Neural cell (in vitro differentiated cells): ENCODE measurements at regions not wholly inside any gene's neighbourhood (a gene's known extent, or its start where the extent isn't known, plus 50 kb on each side); places are given as distances from the start of the nearest gene placed in this dataset.

Experiments
- H2AFZ ChIP-seq: fragments of 200-600, 300-800 bp; sonication (generic), shearing (Covaris generic); 2 replicates; pipeline ENCODE4 v1.6.0; 2014; ENCODE audit warnings: low read depth, mild to moderate bottlenecking, antibody characterized with exemption, low read length, moderate library complexity
- H3F3A ChIP-seq: fragments of 200-600 bp; shearing (Covaris generic); 2 replicates; pipeline ENCODE4 v1.6.1; 2016; ENCODE audit warnings: mild to moderate bottlenecking, moderate library complexity, mixed read lengths, antibody characterized with exemption, low read length; ENCODE audit not compliant: insufficient read depth, poor library complexity, severe bottlenecking
- H3K27ac ChIP-seq: fragments of 200-600, 300-800 bp; sonication (generic), shearing (Covaris generic); 2 replicates; pipeline ENCODE4 v1.5.1; 2014; ENCODE audit warnings: mild to moderate bottlenecking, low read length, moderate library complexity
- H3K27me3 ChIP-seq: fragments of 300-800, 200-600 bp; sonication (generic), shearing (Covaris generic); 2 replicates; pipeline ENCODE4 v1.6.0; 2014; ENCODE audit warnings: mild to moderate bottlenecking, low read depth, low read length, moderate library complexity; ENCODE audit not compliant: insufficient read depth
- H3K36me3 ChIP-seq: fragments of 300-800, 200-600 bp; sonication (generic), shearing (Covaris generic); 2 replicates; pipeline ENCODE4 v1.5.1; 2014; ENCODE audit warnings: mild to moderate bottlenecking, antibody characterized with exemption, low read length, moderate library complexity; ENCODE audit not compliant: insufficient read depth
- H3K4me2 ChIP-seq: fragments of 300-800, 200-600 bp; sonication (generic), shearing (Covaris generic); 2 replicates; pipeline ENCODE4 v1.6.0; 2014; ENCODE audit warnings: mild to moderate bottlenecking, low read length
- H3K4me3 ChIP-seq: fragments of 300-800, 200-600 bp; sonication (generic), shearing (Covaris generic); 2 replicates; pipeline ENCODE4 v1.5.1; 2014; ENCODE audit warnings: mild to moderate bottlenecking, low read length, moderate library complexity
- H3K79me2 ChIP-seq: fragments of 200-600 bp; shearing (Covaris generic); replicated peaks from 2 replicates; pipeline ENCODE4 v1.6.0; 2014; ENCODE audit warnings: mild to moderate bottlenecking, low read length, moderate library complexity; ENCODE audit not compliant: insufficient read depth
- H3K9ac ChIP-seq: fragments of 300-800, 200-600 bp; sonication (generic), shearing (Covaris generic); 2 replicates; pipeline ENCODE4 v1.6.1; 2016; ENCODE audit warnings: mild to moderate bottlenecking, low read length, mixed read lengths
- H3K9me2 ChIP-seq: fragments of 200-600 bp; shearing (Covaris generic); 2 replicates; pipeline ENCODE4 v1.6.1; 2016; ENCODE audit warnings: mild to moderate bottlenecking, low read length, mixed read lengths; ENCODE audit not compliant: insufficient read depth
- H3K9me3 ChIP-seq: fragments of 200-600, 300-800 bp; sonication (generic), shearing (Covaris generic); 2 replicates; pipeline ENCODE4 v1.6.1; 2016; ENCODE audit warnings: mild to moderate bottlenecking, mixed run types, low read length, moderate library complexity, mixed read lengths
- H4K20me1 ChIP-seq: fragments of 200-600 bp; shearing (Covaris generic); 2 replicates; pipeline ENCODE4 v1.6.1; 2016; ENCODE audit warnings: mild to moderate bottlenecking, mixed run types; ENCODE audit not compliant: insufficient read depth
- EP300 ChIP-seq: fragments of 450-650 bp; conservative IDR thresholded peaks from 2 replicates; pipeline ENCODE4 v1.6.1; 2014; ENCODE audit warnings: antibody characterized with exemption, mild to moderate bottlenecking, moderate library complexity; ENCODE audit not compliant: poor library complexity, severe bottlenecking
- EZH2 ChIP-seq: fragments of 200-600, 300-800 bp; shearing (Covaris generic), sonication (generic); IDR thresholded peaks from 2 replicates; pipeline ENCODE4 v1.6.1; 2014; ENCODE audit warnings: antibody characterized with exemption, low read length, borderline replicate concordance, mild to moderate bottlenecking; ENCODE audit not compliant: insufficient read depth, poor library complexity, severe bottlenecking
- MXI1 ChIP-seq: fragments of 450-650 bp; conservative IDR thresholded peaks from 2 replicates; pipeline ENCODE4 v1.6.1; 2014; ENCODE audit warnings: antibody characterized with exemption, mild to moderate bottlenecking; ENCODE audit not compliant: poor library complexity, severe bottlenecking
- POLR2AphosphoS5 ChIP-seq: IDR thresholded peaks from 2 replicates; pipeline ENCODE4 v1.6.1; 2012
- RAD21 ChIP-seq: fragments of 450-650 bp; conservative IDR thresholded peaks from 2 replicates; pipeline ENCODE4 v1.6.1; 2014; ENCODE audit warnings: antibody characterized with exemption, mild to moderate bottlenecking, moderate library complexity
- SMC3 ChIP-seq: fragments of 450-650 bp; conservative IDR thresholded peaks from 2 replicates; pipeline ENCODE4 v1.6.1; 2014; ENCODE audit warnings: antibody characterized with exemption, mild to moderate bottlenecking, moderate library complexity; ENCODE audit not compliant: poor library complexity
- TAF1 ChIP-seq: IDR thresholded peaks from 2 replicates; pipeline ENCODE4 v1.6.1; 2012; ENCODE audit warnings: low read depth
- TF ChIP-seq, protein P1 (sequence below): IDR thresholded peaks from 2 replicates; pipeline ENCODE4 v1.6.1; 2012; ENCODE audit warnings: borderline replicate concordance
- TF ChIP-seq, protein P2 (sequence below): fragments of 450-650 bp; IDR thresholded peaks from 2 replicates; pipeline ENCODE4 v1.5.1; 2014; ENCODE audit warnings: antibody characterized with exemption, mild to moderate bottlenecking, moderate library complexity; ENCODE audit not compliant: poor library complexity, severe bottlenecking

DNA sequence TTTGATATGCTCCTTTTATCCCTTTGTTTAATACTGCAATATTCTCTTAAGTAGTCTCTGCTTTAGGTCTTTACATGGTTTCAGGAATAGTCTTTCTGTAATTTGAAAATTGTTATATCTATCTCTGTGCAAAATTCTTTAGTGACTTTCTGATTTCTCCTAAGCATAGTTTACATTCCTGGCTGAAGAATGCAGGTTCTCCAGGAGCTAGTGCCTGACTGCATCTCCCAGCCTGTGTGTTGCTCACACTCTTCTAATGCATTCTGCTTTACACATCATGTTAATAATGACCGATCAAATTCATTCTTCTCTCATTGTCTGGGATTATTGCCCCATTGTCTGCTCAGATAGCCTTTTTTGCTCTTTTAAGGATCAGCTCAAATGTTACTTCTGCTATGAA is 1349.2 kb downstream of the DSC3 start:
- Histone ChIP-seq H3K9me3 (no peaks in the 10 kb centered on the region), H4K20me1 (no peaks in the 10 kb centered on the region), H3K4me3 (no peak overlapping the region), H3K9me2 (no peaks in the 10 kb centered on the region), H3F3A (no peaks in the 10 kb centered on the region), H3K27me3 (no peaks in the 10 kb centered on the region), H3K4me2 (no peak overlapping the region), H3K27ac (no peak overlapping the region), H3K9ac (no peak overlapping the region), H3K79me2 (no peaks in the 10 kb centered on the region), H3K36me3 (no peaks in the 10 kb centered on the region), H2AFZ (no peak overlapping the region)
- TF ChIP-seq, protein P1, sequence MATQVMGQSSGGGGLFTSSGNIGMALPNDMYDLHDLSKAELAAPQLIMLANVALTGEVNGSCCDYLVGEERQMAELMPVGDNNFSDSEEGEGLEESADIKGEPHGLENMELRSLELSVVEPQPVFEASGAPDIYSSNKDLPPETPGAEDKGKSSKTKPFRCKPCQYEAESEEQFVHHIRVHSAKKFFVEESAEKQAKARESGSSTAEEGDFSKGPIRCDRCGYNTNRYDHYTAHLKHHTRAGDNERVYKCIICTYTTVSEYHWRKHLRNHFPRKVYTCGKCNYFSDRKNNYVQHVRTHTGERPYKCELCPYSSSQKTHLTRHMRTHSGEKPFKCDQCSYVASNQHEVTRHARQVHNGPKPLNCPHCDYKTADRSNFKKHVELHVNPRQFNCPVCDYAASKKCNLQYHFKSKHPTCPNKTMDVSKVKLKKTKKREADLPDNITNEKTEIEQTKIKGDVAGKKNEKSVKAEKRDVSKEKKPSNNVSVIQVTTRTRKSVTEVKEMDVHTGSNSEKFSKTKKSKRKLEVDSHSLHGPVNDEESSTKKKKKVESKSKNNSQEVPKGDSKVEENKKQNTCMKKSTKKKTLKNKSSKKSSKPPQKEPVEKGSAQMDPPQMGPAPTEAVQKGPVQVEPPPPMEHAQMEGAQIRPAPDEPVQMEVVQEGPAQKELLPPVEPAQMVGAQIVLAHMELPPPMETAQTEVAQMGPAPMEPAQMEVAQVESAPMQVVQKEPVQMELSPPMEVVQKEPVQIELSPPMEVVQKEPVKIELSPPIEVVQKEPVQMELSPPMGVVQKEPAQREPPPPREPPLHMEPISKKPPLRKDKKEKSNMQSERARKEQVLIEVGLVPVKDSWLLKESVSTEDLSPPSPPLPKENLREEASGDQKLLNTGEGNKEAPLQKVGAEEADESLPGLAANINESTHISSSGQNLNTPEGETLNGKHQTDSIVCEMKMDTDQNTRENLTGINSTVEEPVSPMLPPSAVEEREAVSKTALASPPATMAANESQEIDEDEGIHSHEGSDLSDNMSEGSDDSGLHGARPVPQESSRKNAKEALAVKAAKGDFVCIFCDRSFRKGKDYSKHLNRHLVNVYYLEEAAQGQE: no peak
- TF ChIP-seq MXI1: no peak
- TF ChIP-seq POLR2AphosphoS5: no peak
- TF ChIP-seq TAF1: no peak
- no peak for TF ChIP-seq SMC3
- TF ChIP-seq RAD21: no peak
- TF ChIP-seq, protein P2, sequence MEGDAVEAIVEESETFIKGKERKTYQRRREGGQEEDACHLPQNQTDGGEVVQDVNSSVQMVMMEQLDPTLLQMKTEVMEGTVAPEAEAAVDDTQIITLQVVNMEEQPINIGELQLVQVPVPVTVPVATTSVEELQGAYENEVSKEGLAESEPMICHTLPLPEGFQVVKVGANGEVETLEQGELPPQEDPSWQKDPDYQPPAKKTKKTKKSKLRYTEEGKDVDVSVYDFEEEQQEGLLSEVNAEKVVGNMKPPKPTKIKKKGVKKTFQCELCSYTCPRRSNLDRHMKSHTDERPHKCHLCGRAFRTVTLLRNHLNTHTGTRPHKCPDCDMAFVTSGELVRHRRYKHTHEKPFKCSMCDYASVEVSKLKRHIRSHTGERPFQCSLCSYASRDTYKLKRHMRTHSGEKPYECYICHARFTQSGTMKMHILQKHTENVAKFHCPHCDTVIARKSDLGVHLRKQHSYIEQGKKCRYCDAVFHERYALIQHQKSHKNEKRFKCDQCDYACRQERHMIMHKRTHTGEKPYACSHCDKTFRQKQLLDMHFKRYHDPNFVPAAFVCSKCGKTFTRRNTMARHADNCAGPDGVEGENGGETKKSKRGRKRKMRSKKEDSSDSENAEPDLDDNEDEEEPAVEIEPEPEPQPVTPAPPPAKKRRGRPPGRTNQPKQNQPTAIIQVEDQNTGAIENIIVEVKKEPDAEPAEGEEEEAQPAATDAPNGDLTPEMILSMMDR: no peak
- no peak for TF ChIP-seq EP300
- no peak for TF ChIP-seq EZH2

DNA sequence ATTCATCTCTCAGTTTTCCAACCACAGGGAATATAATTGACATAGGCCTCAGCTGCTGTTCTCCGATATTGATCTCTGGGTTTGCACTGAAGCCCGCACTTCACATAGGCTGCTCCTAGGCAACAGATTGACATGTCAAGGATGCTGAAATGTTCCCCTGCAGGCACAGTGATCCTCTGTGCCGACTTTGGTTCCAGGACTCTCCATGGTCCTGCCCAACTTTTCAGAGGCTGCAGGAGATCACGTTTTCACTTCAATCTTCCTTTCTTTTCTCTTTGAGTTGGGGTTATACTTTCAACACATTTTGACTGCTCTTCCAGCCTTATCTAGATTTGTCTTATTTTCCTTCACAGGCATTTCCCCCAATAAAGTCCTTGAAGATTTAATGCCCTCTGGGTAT is 1361.0 kb downstream of the DSC3 start:
- H2AFZ ChIP-seq: no peak overlapping the region
- H3K4me3 ChIP-seq: no peak overlapping the region
- H3K4me2 ChIP-seq: no peak overlapping the region
- TF ChIP-seq, protein P1: no peak
- TF ChIP-seq EZH2 (no peak), RAD21 (no peak), SMC3 (no peak), TAF1 (no peak), POLR2AphosphoS5 (no peak), EP300 (no peak), MXI1 (no peak)
- TF ChIP-seq, protein P2: no peak
- no peak overlapping the region for H3K27ac ChIP-seq
- peaks cover 4% of the 10 kb centered on the region for H3K9me3 ChIP-seq
- no peaks in the 10 kb centered on the region for H4K20me1 ChIP-seq
- no peaks in the 10 kb centered on the region for H3K36me3 ChIP-seq
- no peaks in the 10 kb centered on the region for H3K9me2 ChIP-seq
- H3K79me2 ChIP-seq: no peaks in the 10 kb centered on the region
- H3K9ac ChIP-seq: no peak overlapping the region
- no peaks in the 10 kb centered on the region for H3F3A ChIP-seq
- H3K27me3 ChIP-seq: no peaks in the 10 kb centered on the region
